OCI-LY3 (cell line): ENCODE measurements at regions not wholly inside any gene's neighbourhood (a gene's known extent, or its start where the extent isn't known, plus 50 kb on each side); places are given as distances from the start of the nearest gene placed in this dataset.

Source experiments
- EZH2phosphoT487 ChIP-seq: fragments of 200-600 bp; shearing (Covaris generic); IDR thresholded peaks from 2 replicates; pipeline ENCODE4 v1.6.1; 2018; ENCODE audit warnings: antibody characterized with exemption, mixed run types, low read depth
- TF ChIP-seq, protein P1 (sequence below): fragments of 200-600, 300-600 bp; sonication (generic); IDR thresholded peaks from 2 replicates; pipeline ENCODE4 v1.5.1; 2014; ENCODE audit warnings: antibody characterized with exemption, low read length, low read depth

DNA sequence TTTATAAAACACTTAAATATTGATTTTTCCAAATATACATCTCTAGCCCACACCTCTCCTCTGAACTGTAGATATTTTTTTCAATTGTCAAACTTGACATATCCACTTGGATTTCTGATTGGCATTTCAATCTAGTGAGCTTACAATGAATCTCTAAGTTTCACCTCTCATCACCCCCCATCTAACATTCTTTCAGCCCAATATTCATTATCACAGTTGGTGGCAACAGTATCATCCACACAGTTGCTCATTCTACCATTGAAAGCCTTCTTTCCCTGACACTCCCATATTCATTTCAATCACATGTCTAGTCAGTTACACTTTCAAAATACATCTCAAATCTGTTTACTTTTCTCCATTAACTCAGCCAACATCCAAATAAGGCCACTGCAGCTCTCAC lies 385.2 kb downstream of the PCDH20 start:
- TF ChIP-seq, protein P1, sequence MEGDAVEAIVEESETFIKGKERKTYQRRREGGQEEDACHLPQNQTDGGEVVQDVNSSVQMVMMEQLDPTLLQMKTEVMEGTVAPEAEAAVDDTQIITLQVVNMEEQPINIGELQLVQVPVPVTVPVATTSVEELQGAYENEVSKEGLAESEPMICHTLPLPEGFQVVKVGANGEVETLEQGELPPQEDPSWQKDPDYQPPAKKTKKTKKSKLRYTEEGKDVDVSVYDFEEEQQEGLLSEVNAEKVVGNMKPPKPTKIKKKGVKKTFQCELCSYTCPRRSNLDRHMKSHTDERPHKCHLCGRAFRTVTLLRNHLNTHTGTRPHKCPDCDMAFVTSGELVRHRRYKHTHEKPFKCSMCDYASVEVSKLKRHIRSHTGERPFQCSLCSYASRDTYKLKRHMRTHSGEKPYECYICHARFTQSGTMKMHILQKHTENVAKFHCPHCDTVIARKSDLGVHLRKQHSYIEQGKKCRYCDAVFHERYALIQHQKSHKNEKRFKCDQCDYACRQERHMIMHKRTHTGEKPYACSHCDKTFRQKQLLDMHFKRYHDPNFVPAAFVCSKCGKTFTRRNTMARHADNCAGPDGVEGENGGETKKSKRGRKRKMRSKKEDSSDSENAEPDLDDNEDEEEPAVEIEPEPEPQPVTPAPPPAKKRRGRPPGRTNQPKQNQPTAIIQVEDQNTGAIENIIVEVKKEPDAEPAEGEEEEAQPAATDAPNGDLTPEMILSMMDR = no peak
- no peak for TF ChIP-seq EZH2phosphoT487
